H4 (cell line): ENCODE measurements at regions not wholly inside any gene's neighbourhood (a gene's known extent, or its start where the extent isn't known, plus 50 kb on each side); places are given as distances from the start of the nearest gene placed in this dataset.
"Not testable (repeated sequence)": the region's sequence is repeated elsewhere in the genome, so short reads cannot be mapped to it uniquely, and the experiment has no call there.

Experiments
- DNase-seq: peaks from one replicate; pipeline ENCODE4 v3.0.0-alpha.2; 2015; ENCODE audit warnings: low spot score

DNA sequence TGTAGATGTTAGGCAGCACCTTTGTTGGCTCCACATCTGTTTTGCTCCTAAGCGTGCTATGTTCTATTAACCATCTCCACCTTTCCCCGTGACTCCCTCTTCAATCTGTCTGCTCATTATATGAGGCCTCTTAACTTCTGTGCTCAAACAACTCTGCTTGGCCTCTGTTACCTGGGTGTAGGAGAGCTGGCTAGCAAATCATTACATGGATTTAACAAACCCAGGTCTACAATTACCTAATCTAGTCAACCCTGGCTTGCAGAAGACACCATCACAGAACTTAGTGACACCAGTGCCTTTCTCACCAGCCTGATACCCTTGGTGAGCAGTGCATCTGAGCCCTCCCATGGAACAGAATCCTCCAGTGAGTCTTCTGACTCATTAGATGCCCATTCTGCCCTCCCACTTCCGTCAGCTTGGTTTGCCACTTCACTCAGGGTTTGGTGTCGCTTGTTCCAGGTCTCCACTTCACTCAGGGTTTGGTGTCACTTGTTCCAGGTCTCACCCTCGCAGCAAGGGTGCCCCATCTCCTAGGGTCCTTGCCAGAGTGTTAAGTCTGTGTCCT is 92.0 kb upstream of the KIF26B start:
- no peak for DNase-seq

DNA sequence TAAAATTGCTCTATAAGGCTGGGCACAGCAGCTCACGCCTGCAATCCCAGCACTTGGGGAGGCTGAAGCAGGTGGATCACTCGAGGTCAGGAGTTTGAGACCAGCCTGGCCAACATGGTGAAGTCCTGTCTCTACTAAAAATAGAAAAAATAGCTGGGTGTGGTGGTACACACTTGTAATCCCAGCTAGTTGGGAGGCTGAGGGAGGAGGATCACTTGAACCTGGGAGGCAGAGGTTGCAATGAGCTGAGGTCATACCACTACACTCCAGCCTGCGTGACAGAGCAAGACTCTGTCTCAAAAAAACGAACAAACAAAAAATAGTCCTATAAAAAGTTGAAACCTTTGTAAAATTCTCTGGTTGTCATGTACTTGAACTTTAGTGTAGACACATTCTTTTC is 93.0 kb upstream of the KIF26B start:
- DNase-seq, result not testable (repeated sequence)

DNA sequence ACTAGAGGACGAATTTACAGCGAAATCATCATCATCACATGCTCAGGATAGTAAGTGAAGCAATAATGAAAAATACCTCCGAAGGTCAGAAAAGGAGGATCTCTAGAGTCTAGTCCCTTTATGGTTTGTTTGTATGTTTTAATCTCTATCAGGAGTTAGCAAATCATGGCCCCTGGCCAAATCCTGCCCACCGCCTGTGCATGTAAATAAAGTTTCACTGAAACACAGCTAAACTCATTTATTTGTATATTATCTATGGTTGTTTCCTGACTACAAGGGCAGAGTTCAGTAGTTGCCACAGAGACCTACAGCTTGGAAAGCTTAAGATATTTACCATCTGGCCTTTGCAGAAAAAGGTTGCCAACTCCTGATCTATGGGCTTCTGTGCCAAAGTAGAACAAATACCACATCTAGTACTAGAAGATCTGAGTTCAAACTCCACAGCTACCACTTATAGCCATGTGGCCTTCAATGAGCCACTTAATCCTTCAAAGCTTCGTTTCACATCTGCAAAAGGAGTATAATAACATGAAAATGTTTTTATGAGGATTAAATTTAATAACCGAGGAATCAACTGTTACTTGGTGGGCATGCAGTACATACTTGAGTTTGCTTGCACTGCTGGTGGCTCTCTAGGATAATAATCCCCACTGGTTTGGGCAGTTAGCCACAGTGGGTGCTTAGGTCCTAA is 94.0 kb upstream of the KIF26B start:
- peak; percentile 33 for DNase-seq

DNA sequence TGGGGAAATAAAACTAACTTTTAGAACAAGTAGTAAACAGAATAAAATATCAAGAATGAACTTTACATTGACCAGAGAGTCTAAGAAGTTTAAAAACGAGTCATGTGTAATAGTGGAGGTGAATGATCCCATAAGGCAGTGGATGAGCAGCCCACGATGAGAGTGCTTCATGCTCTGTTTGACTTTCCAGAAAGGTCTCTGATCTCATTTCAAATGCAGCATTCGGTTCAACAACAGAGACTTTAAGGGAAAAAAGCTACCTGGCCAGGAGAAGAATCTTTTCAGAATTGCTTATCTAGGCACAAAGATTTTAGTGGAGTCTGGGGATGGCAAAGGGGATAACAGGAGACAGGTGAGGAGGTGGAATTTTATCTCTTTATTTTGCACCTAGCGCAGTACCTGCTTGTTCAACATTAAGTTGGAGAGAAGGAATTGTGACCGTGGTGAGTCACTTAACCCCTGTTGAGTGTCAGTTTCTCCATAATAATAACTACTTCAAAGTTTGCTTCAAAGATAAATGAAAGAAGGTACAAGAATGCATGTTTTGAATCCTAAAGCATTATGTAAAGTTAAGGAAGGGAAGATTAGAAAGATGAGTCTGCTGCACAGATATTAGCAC is 94.9 kb upstream of the KIF26B start:
- DNase-seq, result no peak

DNA sequence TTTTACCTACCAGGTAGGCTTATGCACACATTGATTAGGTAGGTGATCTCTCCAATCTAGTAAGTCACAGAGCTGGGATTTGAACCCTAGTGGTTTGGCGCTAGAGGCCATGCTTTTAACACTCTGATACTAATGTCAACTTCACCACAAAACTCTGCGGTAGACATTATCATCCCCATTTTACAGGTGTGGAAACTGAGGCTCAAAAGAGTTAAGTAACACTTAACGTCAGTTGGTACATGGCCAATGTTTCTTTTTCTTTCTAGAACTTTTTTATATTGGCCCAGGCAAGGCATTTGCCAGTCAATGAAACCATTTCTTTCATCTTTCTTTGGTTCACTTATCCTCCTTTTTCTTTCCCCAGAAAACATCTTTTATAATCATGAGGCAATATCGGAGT is 95.9 kb upstream of the KIF26B start:
- no peak for DNase-seq

DNA sequence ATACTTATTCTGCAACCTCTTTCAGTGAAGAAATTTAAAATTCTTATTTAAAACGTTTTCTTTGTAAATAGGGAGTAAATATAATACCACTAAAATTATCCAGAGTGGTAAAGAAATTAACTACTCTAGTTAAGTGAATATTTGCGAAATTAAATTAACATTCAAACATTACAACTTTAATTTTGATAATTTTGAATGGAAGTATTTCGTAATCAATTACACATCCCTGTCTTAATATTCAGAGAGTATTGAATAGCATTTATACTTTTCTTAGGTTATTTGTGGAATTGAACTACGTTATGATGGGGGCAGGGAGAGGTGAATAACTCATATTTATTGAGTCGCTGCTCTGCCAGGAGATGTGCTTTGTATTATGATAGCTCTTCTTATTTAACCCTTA is 96.3 kb upstream of the KIF26B start:
- DNase-seq, result no peak

DNA sequence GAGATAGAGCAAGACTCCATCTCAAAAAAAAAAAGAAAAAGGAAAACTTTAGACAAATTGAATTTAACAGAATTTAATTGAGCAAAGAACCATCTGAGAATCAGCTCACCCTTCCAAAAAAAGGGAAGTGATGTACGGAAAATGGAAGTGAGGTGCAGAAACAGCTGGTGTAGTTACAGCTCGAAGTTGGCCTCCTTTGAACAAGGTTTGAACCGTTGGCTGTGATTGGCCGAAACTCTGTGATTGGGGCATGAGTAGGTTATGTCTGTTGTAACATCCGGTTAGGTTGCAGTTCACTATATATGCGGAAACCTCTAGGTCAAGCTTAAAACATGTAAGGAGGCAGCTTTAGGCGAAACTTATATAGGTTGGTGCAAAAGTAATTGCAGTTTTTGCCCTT is 97.9 kb upstream of the KIF26B start:
- DNase-seq, result no peak

DNA sequence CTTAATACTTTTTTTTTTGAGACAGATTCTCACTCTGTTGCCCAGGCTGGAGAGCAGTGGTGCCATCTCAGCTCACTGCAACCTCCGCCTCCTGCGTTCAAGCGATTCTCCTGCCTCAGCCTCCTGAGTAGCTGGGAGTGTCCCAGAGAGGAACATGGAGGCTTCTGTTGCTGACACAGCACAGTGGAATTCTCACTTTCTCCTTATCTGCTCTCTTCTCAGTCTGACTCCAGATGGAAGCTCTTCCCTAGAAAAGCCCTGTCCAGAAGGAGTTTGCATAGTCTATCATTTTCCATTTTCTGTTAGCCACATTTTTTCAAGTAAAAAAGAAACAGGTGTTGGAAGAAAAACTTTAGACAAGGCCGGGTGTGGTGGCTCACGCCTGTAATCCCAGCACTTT is 98.5 kb upstream of the KIF26B start:
- not testable (repeated sequence) for DNase-seq

DNA sequence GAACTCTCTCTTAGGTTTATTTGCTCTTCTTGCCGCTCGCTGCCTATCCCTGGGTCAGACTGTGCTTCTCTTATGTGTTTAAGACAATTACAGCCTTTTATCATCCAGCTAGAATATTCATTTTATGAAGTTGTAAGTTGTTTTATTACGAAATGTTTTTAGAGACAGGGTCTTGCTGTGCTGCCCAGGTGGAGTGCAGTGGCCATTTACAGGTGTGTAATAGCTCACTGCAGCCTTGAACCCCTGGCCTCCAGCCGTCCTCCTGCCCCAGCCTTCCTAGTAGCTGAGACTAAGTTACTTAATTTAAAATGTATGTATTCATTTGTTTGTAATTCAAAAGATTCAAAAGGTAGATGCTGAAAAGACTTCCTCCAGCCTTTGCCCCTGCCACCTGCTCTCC is 99.0 kb upstream of the KIF26B start:
- DNase-seq, result no peak

DNA sequence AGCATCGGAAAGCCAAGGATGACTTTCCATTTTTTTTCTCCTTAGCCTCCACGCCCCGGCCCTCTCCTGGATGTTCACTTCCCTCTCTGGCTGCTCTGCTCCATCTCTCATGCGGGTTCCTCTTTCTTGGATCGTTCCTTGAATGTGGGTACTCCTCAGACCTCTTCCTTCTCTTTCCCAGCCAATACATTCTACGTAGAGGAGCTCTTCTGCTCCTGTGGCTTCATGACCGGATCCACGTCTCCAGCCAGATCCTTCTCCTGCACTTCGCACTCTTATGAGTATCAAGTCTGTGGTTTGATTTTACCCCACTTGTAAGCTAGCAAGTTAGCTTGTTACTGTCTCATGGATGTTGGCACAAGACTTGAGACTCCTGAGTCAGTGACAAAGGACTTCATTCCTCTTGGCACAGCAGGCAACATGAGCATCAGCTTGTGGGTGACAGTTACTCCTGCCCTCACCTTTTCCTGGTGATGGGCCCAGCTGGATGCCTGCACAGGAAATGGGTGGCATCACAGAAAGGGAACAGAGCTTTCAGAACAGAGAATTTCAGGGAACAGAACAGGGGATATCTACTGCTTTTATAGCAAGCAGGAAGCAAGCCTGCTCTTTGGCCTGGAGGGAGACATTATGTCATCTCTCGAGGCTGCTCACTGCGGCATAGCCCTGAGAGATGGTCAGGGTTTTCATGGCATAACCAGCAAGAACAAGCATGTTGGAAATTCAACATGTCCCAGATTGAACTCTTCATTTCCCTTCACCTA is 100.1 kb upstream of the KIF26B start:
- no peak for DNase-seq

DNA sequence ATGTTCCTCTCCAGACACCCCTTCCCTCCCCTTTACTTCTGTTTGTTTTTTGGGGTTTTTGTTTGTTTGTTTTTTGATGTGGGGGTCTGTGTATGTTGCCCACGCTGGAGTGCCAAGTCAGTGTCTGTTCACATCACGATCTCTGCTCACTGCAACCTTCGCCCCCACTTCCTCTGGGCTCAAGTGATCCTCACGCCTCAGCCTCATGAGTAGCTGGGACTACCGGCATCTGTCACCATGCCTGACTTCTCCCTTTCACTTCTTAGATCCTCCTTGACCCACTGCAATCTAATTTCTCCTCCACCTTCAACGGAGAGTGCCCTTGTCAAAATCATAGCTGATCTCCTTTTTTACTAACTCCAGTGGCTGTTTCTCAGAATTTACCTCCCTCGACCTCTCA is 100.7 kb upstream of the KIF26B start:
- no peak for DNase-seq

DNA sequence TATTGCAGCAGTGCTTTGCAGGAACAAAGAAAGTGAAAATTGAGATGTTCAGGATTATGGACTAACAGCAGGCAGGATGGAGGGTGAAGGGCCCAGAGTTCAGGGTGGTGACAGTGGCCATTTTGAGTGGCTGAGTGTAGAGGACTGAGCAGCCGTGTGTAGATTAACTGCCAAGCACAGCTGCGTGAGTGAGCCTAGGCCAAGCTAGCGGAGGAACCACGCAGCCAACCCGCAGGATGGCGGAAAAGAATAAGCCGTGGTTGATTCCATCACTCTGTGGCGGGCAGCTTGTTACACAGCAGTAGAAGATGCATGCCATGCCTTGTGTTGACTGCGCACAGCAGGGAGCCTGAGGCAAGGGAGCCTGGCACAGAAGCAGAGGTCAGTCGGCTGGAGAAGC is 102.5 kb upstream of the KIF26B start:
- DNase-seq, result no peak

DNA sequence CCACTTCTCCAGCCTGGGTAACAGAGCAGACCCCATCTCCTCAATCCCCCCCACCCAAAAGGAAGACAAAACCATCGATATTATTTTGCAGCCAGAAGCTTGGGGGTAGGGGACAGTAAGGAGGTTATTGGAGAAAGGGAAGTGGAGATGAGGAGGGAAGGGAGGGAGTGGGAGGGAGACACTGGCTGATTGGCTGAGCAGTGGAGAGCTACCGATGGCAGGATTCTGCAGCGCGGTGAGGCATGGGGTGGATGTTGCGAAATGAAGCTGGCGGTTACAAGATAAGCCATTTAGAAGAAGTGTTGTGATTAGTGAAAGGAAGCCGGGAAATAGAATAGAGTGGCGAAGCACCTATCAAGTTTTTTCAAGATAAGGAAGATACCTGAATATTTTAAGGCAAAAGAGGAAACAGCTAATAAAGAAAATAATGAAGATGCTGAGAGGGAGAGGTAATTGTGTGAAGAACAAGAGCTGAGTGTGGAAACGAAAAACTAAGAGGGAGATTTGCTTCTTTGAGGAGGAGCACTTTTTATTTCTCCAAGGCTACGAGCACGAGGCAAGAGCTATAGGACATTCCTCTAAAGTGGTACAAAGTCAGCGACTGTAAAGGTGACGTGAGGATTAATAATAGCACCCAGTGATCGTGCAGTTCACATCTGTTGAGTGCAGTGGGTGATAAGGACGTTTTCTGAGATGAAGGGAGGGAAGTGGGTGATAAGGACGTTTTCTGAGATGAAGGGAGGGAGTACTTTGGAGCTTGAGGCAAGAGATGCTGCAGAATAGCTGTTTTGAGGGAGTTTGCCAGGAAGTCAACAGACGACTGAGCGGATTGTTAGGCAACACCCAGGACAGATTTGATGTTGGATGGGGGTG is 103.2 kb upstream of the KIF26B start:
- DNase-seq, result no peak

DNA sequence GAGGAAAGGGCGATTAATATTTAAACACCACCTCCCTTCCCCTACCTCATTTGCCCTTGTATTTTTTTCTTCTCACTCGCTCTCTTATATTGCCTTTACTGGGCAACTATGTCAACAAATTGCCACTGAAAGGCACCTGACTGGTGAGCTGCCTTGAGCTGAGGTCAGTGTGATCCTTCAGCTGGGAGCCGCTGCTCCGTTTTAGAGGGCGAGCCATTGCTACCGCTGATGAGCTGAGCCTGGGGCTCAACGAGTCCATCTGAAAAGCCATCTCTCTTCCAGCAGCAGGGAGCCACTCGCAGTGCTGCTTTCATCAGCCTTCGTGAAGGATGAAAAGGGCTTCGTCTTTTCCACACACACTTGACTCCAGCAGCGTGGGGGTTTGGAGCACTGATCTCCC is 108.0 kb upstream of the KIF26B start:
- no peak for DNase-seq

DNA sequence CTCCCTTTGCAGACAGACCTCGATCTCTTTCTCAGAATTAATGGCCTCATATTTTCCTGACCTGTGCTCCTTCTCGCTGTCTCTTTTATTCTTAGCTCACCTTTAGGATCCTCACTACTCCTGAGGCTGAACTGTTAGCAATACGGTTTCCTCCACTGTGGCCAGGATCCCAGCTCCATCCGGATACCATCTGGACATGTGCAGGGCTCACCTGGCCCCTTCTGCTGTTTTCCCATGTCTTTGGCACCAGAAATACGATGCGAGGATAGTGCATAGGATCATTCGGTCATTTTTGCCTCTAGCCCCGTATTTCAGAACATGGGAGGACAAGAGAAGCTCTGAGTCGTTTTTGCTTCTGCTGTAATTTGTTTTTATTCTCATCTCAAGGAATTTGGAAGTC is 108.5 kb upstream of the KIF26B start:
- DNase-seq, result no peak

DNA sequence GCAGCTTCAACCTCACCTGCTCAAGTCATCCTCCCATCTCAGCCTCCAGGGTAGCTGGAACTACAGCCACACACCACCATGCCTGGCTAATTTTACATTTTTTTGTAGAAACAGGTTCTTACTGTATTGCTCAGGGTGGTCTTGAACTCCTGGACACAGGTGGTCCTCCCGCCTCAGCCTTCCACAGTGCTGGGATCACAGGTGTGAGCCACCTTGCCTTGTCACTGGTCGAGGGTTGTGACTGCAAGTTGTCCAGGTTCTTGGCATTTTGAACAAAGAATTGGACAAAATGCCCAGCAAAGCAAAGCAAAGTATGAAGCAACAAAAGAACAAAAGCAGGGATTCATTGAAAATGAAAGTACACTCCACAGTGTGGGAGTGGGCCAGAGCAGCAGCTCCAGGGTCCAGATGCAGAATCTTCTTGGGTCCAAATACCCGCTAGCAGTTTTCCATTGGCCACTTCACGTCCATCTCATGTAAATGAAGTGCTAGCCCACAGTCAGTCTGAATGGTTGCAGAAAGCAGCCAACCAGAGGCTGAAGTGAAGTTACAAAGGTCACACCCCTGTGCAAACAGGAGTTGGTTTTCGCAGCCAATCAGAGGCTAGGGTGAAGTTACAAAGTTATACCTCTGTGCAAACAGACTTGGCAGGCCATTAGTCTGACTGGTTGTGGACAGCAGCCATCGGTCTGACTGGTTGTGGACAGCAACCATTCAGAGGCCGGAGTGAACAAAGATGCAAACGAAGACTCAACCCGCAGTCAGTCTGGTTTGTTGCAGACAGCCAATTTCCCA is 109.5 kb upstream of the KIF26B start:
- DNase-seq, result no peak

DNA sequence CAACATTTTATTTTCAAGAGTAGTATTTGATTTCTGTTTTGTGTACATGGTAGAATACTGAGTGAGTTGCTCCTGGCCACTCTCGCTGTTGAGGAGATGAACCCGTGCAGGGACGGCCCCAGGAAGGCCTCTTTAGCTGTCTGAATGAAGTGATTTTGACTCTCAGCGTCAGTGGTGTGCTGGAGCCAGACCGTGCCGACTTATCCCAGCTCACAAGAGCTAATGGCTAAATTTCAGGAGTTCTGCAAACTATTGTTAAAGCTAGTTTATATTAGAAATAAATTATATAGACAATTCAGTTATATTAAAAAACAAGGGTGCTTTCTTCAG is 111.2 kb upstream of the KIF26B start:
- no peak for DNase-seq

DNA sequence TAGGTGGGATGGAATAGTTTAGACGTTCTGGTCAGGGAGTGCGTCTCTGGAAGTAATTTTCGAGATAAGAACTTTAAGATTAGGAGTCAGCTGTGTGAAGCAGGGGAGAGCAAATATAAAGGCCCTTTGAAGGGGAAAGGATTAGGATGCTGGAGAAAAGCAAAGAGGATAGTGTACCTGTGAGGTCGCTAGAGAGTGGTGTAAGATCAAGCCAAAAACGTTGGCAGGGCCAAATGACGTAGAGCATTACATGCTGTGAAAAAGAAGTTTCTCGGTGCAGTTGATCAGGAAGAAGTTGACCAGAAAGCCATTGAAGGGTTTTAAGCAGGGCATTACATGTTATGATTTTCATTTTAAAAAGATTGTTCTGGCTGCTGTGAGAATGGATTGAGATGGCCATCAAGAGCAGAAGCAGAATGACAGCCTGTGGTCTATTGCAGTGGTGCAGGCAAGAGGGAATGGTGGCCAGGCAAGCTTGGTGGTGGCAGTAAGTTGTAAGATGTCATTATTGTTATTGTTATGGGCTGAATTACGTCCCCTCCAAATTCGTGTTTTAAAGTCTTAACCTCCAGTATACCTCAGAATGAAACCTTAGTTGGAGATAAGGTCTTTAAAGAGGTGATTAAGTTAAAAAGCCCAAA is 113.6 kb upstream of the KIF26B start:
- DNase-seq, result no peak

DNA sequence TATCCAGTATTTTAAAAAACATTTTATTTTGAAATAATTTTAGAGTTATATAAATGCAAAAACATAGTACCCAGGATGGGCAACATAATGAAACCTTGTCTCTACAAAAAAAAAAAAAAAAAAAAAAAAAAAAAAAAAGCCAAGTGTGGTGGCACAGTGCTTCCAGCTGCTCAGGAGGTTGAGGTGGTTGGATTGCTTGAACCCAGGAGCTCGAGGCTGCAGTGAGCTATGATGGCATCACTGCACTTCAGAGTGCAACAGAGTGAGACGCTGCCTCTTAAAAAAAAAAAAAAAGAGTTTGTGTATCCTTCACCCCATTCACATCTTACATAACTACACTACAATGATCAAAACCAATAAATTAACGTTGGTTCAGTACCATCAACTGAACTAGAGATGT is 115.6 kb upstream of the KIF26B start:
- DNase-seq, result no peak

DNA sequence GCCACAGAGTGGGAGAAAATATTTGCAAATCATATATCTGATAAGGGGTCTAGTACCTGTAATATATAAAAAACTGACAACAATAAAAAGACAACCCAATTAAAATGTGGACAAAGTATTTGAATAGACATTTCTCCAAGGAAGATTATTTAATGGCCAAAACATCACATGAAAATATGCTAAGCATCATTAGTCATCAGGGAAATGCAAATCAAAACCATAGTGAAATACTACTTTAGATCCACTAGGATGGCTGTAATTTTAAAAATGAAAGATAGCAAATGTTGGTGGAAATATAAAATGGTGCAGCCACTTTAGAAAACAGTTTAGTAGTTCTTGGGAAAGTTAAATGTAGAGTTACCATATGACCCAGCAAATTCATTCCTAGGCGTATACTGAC is 118.7 kb upstream of the KIF26B start:
- DNase-seq, result no peak

DNA sequence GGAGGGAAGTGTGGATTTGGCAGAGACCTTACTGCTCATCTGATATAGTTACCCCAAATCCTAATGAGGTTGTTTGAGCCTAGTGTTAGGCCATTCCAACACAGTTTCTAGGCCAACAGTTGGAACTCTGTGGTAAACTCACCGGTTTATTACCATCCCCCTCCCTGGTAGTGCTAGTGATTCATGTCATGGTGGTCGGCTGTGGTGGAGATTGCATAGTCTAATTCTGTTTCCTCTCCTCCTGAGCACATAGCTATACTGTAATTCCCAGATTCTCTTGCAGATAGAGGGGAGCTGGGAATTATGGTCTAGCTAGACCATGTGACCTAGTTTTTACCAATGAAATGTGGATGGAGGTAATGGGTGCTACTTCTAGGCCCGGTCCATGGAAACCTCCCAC is 123.7 kb upstream of the KIF26B start:
- no peak for DNase-seq
